Endometrium (tissue), 2 donors: ENCODE measurements at regions not wholly inside any gene's neighbourhood (a gene's known extent, or its start where the extent isn't known, plus 50 kb on each side); places are given as distances from the start of the nearest gene placed in this dataset.

Source experiments
- FAIRE-seq: peaks from 2 replicates; lab custom pipeline; 2012; peaks lifted over from hg19 to GRCh38; lab: Jason Lieb, UNC
- donor health status: control.
- donor health status: control.

GRCh38 chr4:95998311-95998710 is 158.4 kb downstream of the PDHA2 start:
- FAIRE-seq: no peak

- no peak for FAIRE-seq
Observed at GRCh38 chr4:96003951-96004740, 164.3 kb downstream of the PDHA2 start.

- no peak for FAIRE-seq
Observed at GRCh38 chr4:96009427-96010119, 169.7 kb downstream of the PDHA2 start.

- FAIRE-seq: no peak
Observed at GRCh38 chr4:96012687-96013086, 172.8 kb downstream of the PDHA2 start.

- no peak for FAIRE-seq
Observed at GRCh38 chr4:96016634-96017299, 176.9 kb downstream of the PDHA2 start.

- no peak for FAIRE-seq
Observed at GRCh38 chr4:96025011-96025410, 185.1 kb downstream of the PDHA2 start.

GRCh38 chr4:96035727-96036126 is 195.8 kb downstream of the PDHA2 start:
- FAIRE-seq: no peak

- no peak for FAIRE-seq
Observed at GRCh38 chr4:96036781-96037180, 196.9 kb downstream of the PDHA2 start.

- FAIRE-seq: no peak
Observed at GRCh38 chr4:96037705-96038104, 197.8 kb downstream of the PDHA2 start.

- no peak for FAIRE-seq
Observed at GRCh38 chr4:96039217-96039616, 199.3 kb downstream of the PDHA2 start.

- FAIRE-seq: no peak
Observed at GRCh38 chr4:96039803-96040436, 200.0 kb downstream of the PDHA2 start.

- no peak for FAIRE-seq
Observed at GRCh38 chr4:96044971-96045370, 205.1 kb downstream of the PDHA2 start.

- FAIRE-seq: no peak
Observed at GRCh38 chr4:96052827-96053226, 212.9 kb downstream of the PDHA2 start.

- no peak for FAIRE-seq
Observed at GRCh38 chr4:96056346-96056934, 216.5 kb downstream of the PDHA2 start.

GRCh38 chr4:96063639-96064038 is 223.7 kb downstream of the PDHA2 start:
- FAIRE-seq: no peak

- no peak for FAIRE-seq
Observed at GRCh38 chr4:96073461-96073860, 233.6 kb downstream of the PDHA2 start.

- no peak for FAIRE-seq
Observed at GRCh38 chr4:96092151-96092705, 252.3 kb downstream of the PDHA2 start.

- no peak for FAIRE-seq
Observed at GRCh38 chr4:96093057-96093456, 253.2 kb downstream of the PDHA2 start.

GRCh38 chr4:96093563-96093962 is 253.7 kb downstream of the PDHA2 start:
- no peak for FAIRE-seq

- no peak for FAIRE-seq
Observed at GRCh38 chr4:96094183-96094582, 254.3 kb downstream of the PDHA2 start.

- no peak for FAIRE-seq
Observed at GRCh38 chr4:96097040-96097607, 257.2 kb downstream of the PDHA2 start.

- FAIRE-seq: no peak
Observed at GRCh38 chr4:96097693-96098092, 257.8 kb downstream of the PDHA2 start.
